Panc1 (cell line): ENCODE measurements at regions not wholly inside any gene's neighbourhood (a gene's known extent, or its start where the extent isn't known, plus 50 kb on each side); places are given as distances from the start of the nearest gene placed in this dataset.

Source experiments
- ATAC-seq: fragments of 200-7000 bp; cut with Tn5 transposase; 2 replicates; pipeline ENCODE4 v1.9.1; 2020; ENCODE audit warnings: mild to moderate bottlenecking, moderate library complexity
- BruUV-seq: library from RNA; stranded (reverse); fragments of 400-500 nt; replicated peaks from 2 replicates; lab custom pipeline; 2021; lab: Mats Ljungman, UMichigan
- CTCF ChIA-PET: fragments of 300-600 bp; sonication (Branson Sonifier 250); formaldehyde crosslinking; loops from one replicate; lab custom pipeline; 2022; ENCODE audit warnings: antibody characterized with exemption; lab: Charles Lee
- POLR2A ChIA-PET: fragments of 300-600 bp; sonication (Branson Sonifier 250); formaldehyde crosslinking; loops from one replicate; lab custom pipeline; 2022; ENCODE audit warnings: antibody characterized with exemption; lab: Charles Lee
- DNase-seq: peaks from one replicate; pipeline ENCODE4 v3.0.0-alpha.2; 2010; ENCODE audit warnings: low read depth, low spot score
- H3K27ac ChIP-seq: 2 replicates; pipeline ENCODE4 v1.5.1; 2011; ENCODE audit warnings: mild to moderate bottlenecking, low read length, inconsistent platforms
- H3K27me3 ChIP-seq: fragments of 200-500 bp; sonication (Bioruptor generic); 2 replicates; pipeline ENCODE4 v1.6.0; 2014; ENCODE audit warnings: low read length, inconsistent platforms; ENCODE audit not compliant: control insufficient read depth, insufficient read depth
- H3K36me3 ChIP-seq: fragments of 200-500 bp; sonication (Bioruptor generic); 2 replicates; pipeline ENCODE4 v1.5.1; 2014; ENCODE audit warnings: inconsistent platforms, mild to moderate bottlenecking, low read length, moderate library complexity; ENCODE audit not compliant: control insufficient read depth, insufficient read depth
- H3K4me1 ChIP-seq: 2 replicates; pipeline ENCODE4 v1.5.1; 2011; ENCODE audit warnings: inconsistent platforms, mild to moderate bottlenecking, low read length, moderate library complexity; ENCODE audit not compliant: control insufficient read depth, insufficient read depth
- H3K4me3 ChIP-seq, 2 experiments: 2 replicates each; pipeline ENCODE4 v1.5.1; 2011 to 2012; ENCODE audit warnings: low read depth in 2 of 2, low read length in 2 of 2, mild to moderate bottlenecking in 2 of 2, inconsistent platforms in 1 of 2, moderate library complexity in 1 of 2
- H3K9me3 ChIP-seq: fragments of 200-500 bp; sonication (Bioruptor generic); 2 replicates; pipeline ENCODE4 v1.5.1; 2014; ENCODE audit warnings: low read depth, mild to moderate bottlenecking, inconsistent platforms, low read length, moderate library complexity; ENCODE audit not compliant: control insufficient read depth, insufficient read depth
- CTCF ChIP-seq: fragments of 450-650 bp; IDR thresholded peaks from 2 replicates; pipeline ENCODE4 v1.5.1; 2017; ENCODE audit warnings: mild to moderate bottlenecking
- POLR2AphosphoS5 ChIP-seq: IDR thresholded peaks from 2 replicates; pipeline ENCODE4 v1.6.1; 2012; ENCODE audit warnings: mild to moderate bottlenecking, low read depth, low read length, moderate library complexity
- REST ChIP-seq, 2 experiments: IDR thresholded peaks; 2 replicates each; pipeline ENCODE4 v1.6.1; 2011 to 2012; ENCODE audit warnings: low read depth in 2 of 2, control low read depth in 1 of 2, low read length in 1 of 2, mild to moderate bottlenecking in 1 of 2, moderate library complexity in 1 of 2; ENCODE audit not compliant: insufficient read depth in 1 of 2
- SIN3A ChIP-seq: IDR thresholded peaks from 2 replicates; pipeline ENCODE4 v1.6.1; 2012; ENCODE audit warnings: low read depth, mild to moderate bottlenecking, low read length, moderate library complexity, borderline replicate concordance; ENCODE audit not compliant: insufficient read depth
- TCF7L2 ChIP-seq: IDR thresholded peaks from 2 replicates; pipeline ENCODE4 v1.6.1; 2011; ENCODE audit warnings: mild to moderate bottlenecking, low read depth, low read length, inconsistent platforms
- in situ Hi-C: cut with HindIII; loops from 2 replicates; pipeline ENCODE4 v1.10.0; 2016; ENCODE audit warnings: low sequenced_read_pairs, low pct_unique_long_range_greater_than_20kb
- intact Hi-C: fragments of 100-400 bp; cut with micrococcal nuclease; formaldehyde crosslinking; loops from one replicate; pipeline ENCODE4 v1.10.0; 2022; ENCODE audit not compliant: unreplicated experiment

- Histone ChIP-seq H3K4me3 (no peak overlapping the region), H3K27ac (no peak overlapping the region), H3K9me3 (no peaks in the 10 kb centered on the region), H3K4me1 (no peaks in the 10 kb centered on the region), H3K27me3 (no peaks in the 10 kb centered on the region), H3K36me3 (no peaks in the 10 kb centered on the region)
- intact Hi-C loops = no loop called here
- ChIA-PET POLR2A (no interaction called here), CTCF (no interaction called here)
- no TSS peak for BruUV-seq
- DNase-seq = no peak
- TF ChIP-seq REST (IDR thresholded peaks at IDR 0.05; ENCODE audit: insufficient read depth in 1 of 2, low read depth in 2 of 2, low read length in 1 of 2) (no peak), SIN3A (no peak), CTCF (no peak), TCF7L2 (no peak), POLR2AphosphoS5 (no peak)
- no peak for ATAC-seq
- in situ Hi-C loops = no loop called here
Measured at GRCh38 chr4:180280076-180280475, 1963.1 kb upstream of the TENM3 start.

GRCh38 chr4:180280726-180281297 lies 1962.4 kb upstream of the TENM3 start:
- ATAC-seq = no peak

More at GRCh38 chr4:180280726-180281297, 1962.4 kb upstream of the TENM3 start:
- H3K9me3 ChIP-seq = no peaks in the 10 kb centered on the region
- no TSS peak for BruUV-seq
- no peaks in the 10 kb centered on the region for H3K4me1 ChIP-seq
- no peak for DNase-seq
- intact Hi-C loops (no loop called here), in situ Hi-C loops (no loop called here)
- H3K36me3 ChIP-seq = no peaks in the 10 kb centered on the region
- POLR2A ChIA-PET = no interaction called here
- no peak overlapping the region for H3K4me3 ChIP-seq
- TF ChIP-seq POLR2AphosphoS5 = no peak
- TF ChIP-seq REST (IDR thresholded peaks at IDR 0.05; ENCODE audit: insufficient read depth in 1 of 2, low read depth in 2 of 2, low read length in 1 of 2) = no peak
- TF ChIP-seq CTCF = no peak
- no peak for TF ChIP-seq SIN3A
- no peak for TF ChIP-seq TCF7L2
- H3K27ac ChIP-seq = no peak overlapping the region
- CTCF ChIA-PET = no interaction called here
- H3K27me3 ChIP-seq = no peaks in the 10 kb centered on the region
